Panc1 (cell line): ENCODE measurements at regions not wholly inside any gene's neighbourhood (a gene's known extent, or its start where the extent isn't known, plus 50 kb on each side); places are given as distances from the start of the nearest gene placed in this dataset.

Experiments used
- CTCF ChIP-seq: fragments of 450-650 bp; IDR thresholded peaks from 2 replicates; pipeline ENCODE4 v1.5.1; 2017; ENCODE audit warnings: mild to moderate bottlenecking
- POLR2AphosphoS5 ChIP-seq: IDR thresholded peaks from 2 replicates; pipeline ENCODE4 v1.6.1; 2012; ENCODE audit warnings: mild to moderate bottlenecking, low read depth, low read length, moderate library complexity
- REST ChIP-seq, 2 experiments: IDR thresholded peaks; 2 replicates each; pipeline ENCODE4 v1.6.1; 2011 to 2012; ENCODE audit warnings: low read depth in 2 of 2, control low read depth in 1 of 2, low read length in 1 of 2, mild to moderate bottlenecking in 1 of 2, moderate library complexity in 1 of 2; ENCODE audit not compliant: insufficient read depth in 1 of 2
- SIN3A ChIP-seq: IDR thresholded peaks from 2 replicates; pipeline ENCODE4 v1.6.1; 2012; ENCODE audit warnings: low read depth, mild to moderate bottlenecking, low read length, moderate library complexity, borderline replicate concordance; ENCODE audit not compliant: insufficient read depth
- TCF7L2 ChIP-seq: IDR thresholded peaks from 2 replicates; pipeline ENCODE4 v1.6.1; 2011; ENCODE audit warnings: mild to moderate bottlenecking, low read depth, low read length, inconsistent platforms

GRCh38 chr7:46454816-46455215 is 533.7 kb upstream of the IGFBP3 start:
- TF ChIP-seq CTCF = no peak
- TF ChIP-seq REST (IDR thresholded peaks at IDR 0.05; ENCODE audit: insufficient read depth in 1 of 2, low read depth in 2 of 2, low read length in 1 of 2) = no peak
- TF ChIP-seq POLR2AphosphoS5 = no peak
- no peak for TF ChIP-seq SIN3A
- no peak for TF ChIP-seq TCF7L2
